Activated CD8-positive, alpha-beta T cell treated with anti-CD3 and anti-CD28 coated beads for 36 hours (primary cell): ENCODE measurements at regions not wholly inside any gene's neighbourhood (a gene's known extent, or its start where the extent isn't known, plus 50 kb on each side); places are given as distances from the start of the nearest gene placed in this dataset.

Experiments used
- ATAC-seq: fragments of 200-7000 bp; cut with Tn5 transposase; one replicate; pipeline ENCODE4 v1.10.0; 2021; ENCODE audit warnings: mild to moderate bottlenecking, moderate library complexity
- CTCF ChIA-PET: fragments of 350-600 bp; sonication (Branson Sonifier 250); formaldehyde crosslinking; loops from one replicate; lab custom pipeline; 2021; ENCODE audit warnings: antibody characterized with exemption; lab: Charles Lee
- POLR2A ChIA-PET: fragments of 350-600 bp; sonication (Branson Sonifier 250); formaldehyde crosslinking; loops from one replicate; lab custom pipeline; 2021; ENCODE audit warnings: antibody characterized with exemption; lab: Charles Lee
- DNase-seq: peaks from one replicate; pipeline ENCODE4 v3.0.0-alpha.2; 2020
- H3K27ac Mint-ChIP-seq: one replicate; pipeline ENCODE4 v1.8.0; 2021; ENCODE audit warnings: mild to moderate bottlenecking, mixed read lengths
- H3K27me3 Mint-ChIP-seq: one replicate; pipeline ENCODE4 v1.8.0; 2021; ENCODE audit warnings: mixed read lengths
- H3K36me3 Mint-ChIP-seq: one replicate; pipeline ENCODE4 v1.8.0; 2021; ENCODE audit warnings: low read depth, mixed read lengths
- H3K4me1 Mint-ChIP-seq: one replicate; pipeline ENCODE4 v1.8.0; 2021; ENCODE audit warnings: low read depth, mixed read lengths
- H3K4me3 Mint-ChIP-seq: one replicate; pipeline ENCODE4 v1.8.0; 2021; ENCODE audit warnings: mild to moderate bottlenecking, moderate library complexity, mixed read lengths
- H3K9me3 Mint-ChIP-seq: one replicate; pipeline ENCODE4 v1.8.0; 2021; ENCODE audit warnings: mixed read lengths
- CTCF ChIP-seq: fragments of 200-600 bp; IDR thresholded peaks from one replicate; pipeline ENCODE4 v1.8.0; 2022; ENCODE audit warnings: antibody characterized with exemption, mild to moderate bottlenecking
- intact Hi-C: fragments of 100-400 bp; cut with micrococcal nuclease; formaldehyde crosslinking; loops from one replicate; pipeline ENCODE4 v1.10.0; 2022

- CTCF ChIA-PET = interaction anchor here (1.0 kb wide), 1 partner anchor 9 kb away, joined by 3 read pairs; no protein-coding TSS in a partner anchor
Observed at GRCh38 chr4:175048906-175049305, 130.7 kb downstream of the ADAM29 start.

GRCh38 chr4:175051974-175052373, 133.8 kb downstream of the ADAM29 start:
- H3K9me3 Mint-ChIP-seq = peaks cover 2% of the 10 kb centered on the region
- no peaks in the 10 kb centered on the region for H3K36me3 Mint-ChIP-seq
- ATAC-seq (no peak), DNase-seq (no peak)
- H3K27ac Mint-ChIP-seq = no peak overlapping the region
- ChIA-PET POLR2A (no interaction called here), CTCF (no interaction called here)
- no peaks in the 10 kb centered on the region for H3K4me1 Mint-ChIP-seq
- intact Hi-C loops = no loop called here
- TF ChIP-seq CTCF = no peak
- H3K4me3 Mint-ChIP-seq = no peak overlapping the region
- H3K27me3 Mint-ChIP-seq = no peaks in the 10 kb centered on the region

More at GRCh38 chr4:175048906-175049305, 130.7 kb downstream of the ADAM29 start:
- Mint-ChIP-seq H3K9me3 (peaks cover 4% of the 10 kb centered on the region), H3K27me3 (no peaks in the 10 kb centered on the region), H3K4me3 (no peak overlapping the region), H3K36me3 (no peaks in the 10 kb centered on the region), H3K4me1 (no peaks in the 10 kb centered on the region), H3K27ac (no peak overlapping the region)
- DNase-seq (no peak), ATAC-seq (no peak)
- POLR2A ChIA-PET = no interaction called here
- TF ChIP-seq CTCF = no peak
- intact Hi-C loops = no loop called here

GRCh38 chr4:175054980-175055379, 136.8 kb downstream of the ADAM29 start:
- ATAC-seq (no peak), DNase-seq (no peak)
- CTCF ChIA-PET = no interaction called here
- TF ChIP-seq CTCF = no peak
- H3K36me3 Mint-ChIP-seq = no peaks in the 10 kb centered on the region
- H3K4me3 Mint-ChIP-seq = no peak overlapping the region
- intact Hi-C loops = no loop called here
- POLR2A ChIA-PET = no interaction called here
- H3K9me3 Mint-ChIP-seq = peaks cover 4% of the 10 kb centered on the region
- H3K27me3 Mint-ChIP-seq = no peaks in the 10 kb centered on the region
- no peaks in the 10 kb centered on the region for H3K4me1 Mint-ChIP-seq
- H3K27ac Mint-ChIP-seq = no peak overlapping the region

- DNase-seq (no peak), ATAC-seq (no peak)
- peaks cover 3% of the 10 kb centered on the region for H3K9me3 Mint-ChIP-seq
- H3K4me1 Mint-ChIP-seq = no peaks in the 10 kb centered on the region
- CTCF ChIA-PET = no interaction called here
- H3K27ac Mint-ChIP-seq = no peak overlapping the region
- H3K27me3 Mint-ChIP-seq = no peaks in the 10 kb centered on the region
- no peak overlapping the region for H3K4me3 Mint-ChIP-seq
- intact Hi-C loops = no loop called here
- POLR2A ChIA-PET = interaction anchor here (0.6 kb wide), 1 partner anchor 519 kb away, joined by 4 read pairs; no protein-coding TSS in a partner anchor
- no peaks in the 10 kb centered on the region for H3K36me3 Mint-ChIP-seq
- TF ChIP-seq CTCF = no peak
Observed at GRCh38 chr4:175062183-175062592, 144.0 kb downstream of the ADAM29 start.

GRCh38 chr4:175065228-175065627, 147.1 kb downstream of the ADAM29 start:
- no peak for TF ChIP-seq CTCF
- Mint-ChIP-seq H3K36me3 (no peaks in the 10 kb centered on the region), H3K9me3 (peaks cover 5% of the 10 kb centered on the region), H3K27ac (no peak overlapping the region), H3K4me3 (no peak overlapping the region), H3K27me3 (no peaks in the 10 kb centered on the region), H3K4me1 (no peaks in the 10 kb centered on the region)
- no peak for DNase-seq
- intact Hi-C loops = no loop called here
- CTCF ChIA-PET = no interaction called here
- no peak for ATAC-seq
- POLR2A ChIA-PET = no interaction called here
